DND-41 (cell line): ENCODE measurements at regions not wholly inside any gene's neighbourhood (a gene's known extent, or its start where the extent isn't known, plus 50 kb on each side); places are given as distances from the start of the nearest gene placed in this dataset.

ENCODE experiments used
- ATAC-seq: fragments of 200-7000 bp; cut with Tn5 transposase; 3 replicates; pipeline ENCODE4 v1.9.1; 2021; ENCODE audit warnings: low read depth; ENCODE audit not compliant: insufficient read depth
- DNase-seq: peaks from one replicate; pipeline ENCODE4 v3.0.0-alpha.2; 2020
- H2AFZ ChIP-seq: 2 replicates; pipeline ENCODE4 v1.6.0; 2012; ENCODE audit warnings: low read depth, low read length
- H3K27ac ChIP-seq: 2 replicates; pipeline ENCODE4 v1.5.1; 2012; ENCODE audit warnings: low read length, inconsistent platforms
- H3K27me3 ChIP-seq: fragments of 200-600 bp; sonication (generic); 2 replicates; pipeline ENCODE4 v1.6.0; 2012; ENCODE audit warnings: low read length, mild to moderate bottlenecking, inconsistent platforms; ENCODE audit not compliant: insufficient read depth, poor library complexity
- H3K36me3 ChIP-seq: 2 replicates; pipeline ENCODE4 v1.5.1; 2012; ENCODE audit warnings: low read length, inconsistent platforms; ENCODE audit not compliant: insufficient read depth
- H3K4me1 ChIP-seq: 2 replicates; pipeline ENCODE4 v1.5.1; 2012; ENCODE audit warnings: mild to moderate bottlenecking, low read length; ENCODE audit not compliant: insufficient read depth
- H3K4me2 ChIP-seq: 2 replicates; pipeline ENCODE4 v1.6.0; 2012; ENCODE audit warnings: mild to moderate bottlenecking, moderate library complexity, low read length, inconsistent platforms; ENCODE audit not compliant: insufficient read depth
- H3K4me3 ChIP-seq, 2 experiments: fragments of 200-600 bp in 1 of 2; shearing (Covaris generic) in 1 of 2; 2 replicates each; pipeline ENCODE4 v1.5.1; 2012 to 2016; ENCODE audit warnings: inconsistent platforms in 2 of 2, low read length in 2 of 2, mild to moderate bottlenecking in 2 of 2, low read depth in 1 of 2, moderate library complexity in 1 of 2
- H3K79me2 ChIP-seq: 2 replicates; pipeline ENCODE4 v1.6.0; 2012; ENCODE audit warnings: low read length, inconsistent platforms; ENCODE audit not compliant: insufficient read depth
- H3K9ac ChIP-seq: 2 replicates; pipeline ENCODE4 v1.6.0; 2012; ENCODE audit warnings: low read depth, mild to moderate bottlenecking, inconsistent platforms, low read length, moderate library complexity
- H3K9me3 ChIP-seq: 2 replicates; pipeline ENCODE4 v1.5.1; 2012; ENCODE audit warnings: low read length, moderate library complexity, mild to moderate bottlenecking, inconsistent platforms; ENCODE audit not compliant: insufficient read depth, severe bottlenecking
- H4K20me1 ChIP-seq: 2 replicates; pipeline ENCODE4 v1.6.0; 2012; ENCODE audit warnings: low read length; ENCODE audit not compliant: insufficient read depth
- EZH2 ChIP-seq: IDR thresholded peaks from 3 replicates; pipeline ENCODE4 v1.6.1; 2012; ENCODE audit warnings: borderline replicate concordance, low read depth, mild to moderate bottlenecking, moderate library complexity, low read length, inconsistent platforms; ENCODE audit not compliant: severe bottlenecking
- TF ChIP-seq, protein P1 (sequence below): IDR thresholded peaks from 2 replicates; pipeline ENCODE4 v1.5.1; 2012; ENCODE audit warnings: borderline replicate concordance, low read length, moderate library complexity, mild to moderate bottlenecking; ENCODE audit not compliant: poor library complexity, severe bottlenecking; ENCODE audit errors: extremely low read depth

DNA sequence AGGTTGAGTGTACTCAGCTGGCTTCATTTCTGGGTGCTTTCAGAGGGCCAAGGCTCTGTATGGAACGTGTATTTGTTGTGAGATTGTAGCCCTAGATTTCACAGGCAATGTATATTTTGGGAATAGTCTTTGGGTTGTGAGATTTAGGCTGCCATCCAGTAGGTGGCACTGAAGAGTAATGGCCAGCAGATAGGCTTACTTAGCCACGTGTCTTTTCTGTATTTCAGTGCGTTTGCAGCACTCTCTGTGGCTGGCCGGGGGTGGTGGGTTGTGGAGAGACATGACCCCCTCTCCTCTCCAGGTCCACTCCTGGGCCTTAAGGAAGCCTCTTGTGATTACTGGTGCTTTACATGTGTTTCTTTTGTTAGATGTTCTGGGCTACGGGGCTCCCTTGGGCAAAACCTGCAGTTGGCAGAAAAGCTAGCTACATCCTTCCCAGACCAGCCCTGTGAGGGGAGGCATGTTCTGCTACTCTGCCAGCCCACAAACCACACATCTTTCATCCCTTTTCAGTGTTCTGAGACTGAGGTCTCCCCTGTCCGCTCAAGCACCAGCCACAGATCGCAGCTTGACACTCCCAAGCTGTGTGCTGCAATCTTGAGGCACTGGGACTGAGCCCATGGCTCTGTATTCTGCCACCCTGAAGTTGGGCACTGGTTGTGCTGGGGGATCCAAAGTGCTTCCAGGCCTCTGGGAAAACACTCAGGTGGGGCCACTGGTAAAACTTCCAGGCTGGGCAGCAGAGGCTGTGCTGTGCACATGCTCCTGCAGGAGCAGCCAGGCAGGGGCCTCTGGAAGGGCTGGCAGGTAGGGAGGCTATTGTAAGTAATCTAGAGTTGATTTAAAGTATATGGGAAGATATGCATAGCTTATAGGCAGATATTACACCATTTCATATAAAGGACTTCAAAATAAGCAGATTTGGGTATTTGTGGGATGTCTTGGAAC, 1096.8 kb upstream of the PCDH20 start:
- Histone ChIP-seq H3K9ac (peak overlapping the region; percentile 37), H3K36me3 (no peaks in the 10 kb centered on the region), H3K27me3 (no peaks in the 10 kb centered on the region), H3K27ac (peak overlapping the region; percentile 69), H3K9me3 (no peaks in the 10 kb centered on the region), H3K4me2 (peak overlapping the region; percentile 64), H3K4me1 (peaks cover 48% of the 10 kb centered on the region), H4K20me1 (no peaks in the 10 kb centered on the region), H3K79me2 (no peaks in the 10 kb centered on the region), H2AFZ (peak overlapping the region; percentile 63), H3K4me3 (peak overlapping the region in 1 of 2 experiments; percentile 50; a peak in 2 of 4 replicates)
- TF ChIP-seq, protein P1, sequence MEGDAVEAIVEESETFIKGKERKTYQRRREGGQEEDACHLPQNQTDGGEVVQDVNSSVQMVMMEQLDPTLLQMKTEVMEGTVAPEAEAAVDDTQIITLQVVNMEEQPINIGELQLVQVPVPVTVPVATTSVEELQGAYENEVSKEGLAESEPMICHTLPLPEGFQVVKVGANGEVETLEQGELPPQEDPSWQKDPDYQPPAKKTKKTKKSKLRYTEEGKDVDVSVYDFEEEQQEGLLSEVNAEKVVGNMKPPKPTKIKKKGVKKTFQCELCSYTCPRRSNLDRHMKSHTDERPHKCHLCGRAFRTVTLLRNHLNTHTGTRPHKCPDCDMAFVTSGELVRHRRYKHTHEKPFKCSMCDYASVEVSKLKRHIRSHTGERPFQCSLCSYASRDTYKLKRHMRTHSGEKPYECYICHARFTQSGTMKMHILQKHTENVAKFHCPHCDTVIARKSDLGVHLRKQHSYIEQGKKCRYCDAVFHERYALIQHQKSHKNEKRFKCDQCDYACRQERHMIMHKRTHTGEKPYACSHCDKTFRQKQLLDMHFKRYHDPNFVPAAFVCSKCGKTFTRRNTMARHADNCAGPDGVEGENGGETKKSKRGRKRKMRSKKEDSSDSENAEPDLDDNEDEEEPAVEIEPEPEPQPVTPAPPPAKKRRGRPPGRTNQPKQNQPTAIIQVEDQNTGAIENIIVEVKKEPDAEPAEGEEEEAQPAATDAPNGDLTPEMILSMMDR = peak; percentile 89
- TF ChIP-seq EZH2 = no peak
- DNase-seq (peak; percentile 86), ATAC-seq (peak; percentile 98)

GRCh38 chr13:62510906-62511655, 1095.4 kb upstream of the PCDH20 start:
- Histone ChIP-seq H3K4me1 (peaks cover 52% of the 10 kb centered on the region), H2AFZ (peak overlapping the region; percentile 57; the same call in 1 of the 2 replicates), H3K9me3 (no peaks in the 10 kb centered on the region), H3K9ac (no peak overlapping the region), H4K20me1 (no peaks in the 10 kb centered on the region), H3K4me2 (peak overlapping the region; percentile 35; the same call in 1 of the 2 replicates), H3K79me2 (no peaks in the 10 kb centered on the region), H3K27ac (peak overlapping the region; percentile 38; the same call in 1 of the 2 replicates), H3K27me3 (no peaks in the 10 kb centered on the region), H3K36me3 (no peaks in the 10 kb centered on the region), H3K4me3 (no peak overlapping the region)
- no peak for DNase-seq
- no peak for ATAC-seq
- TF ChIP-seq EZH2 = no peak
- TF ChIP-seq, protein P1 = no peak

- Histone ChIP-seq H3K36me3 (no peaks in the 10 kb centered on the region), H3K27me3 (no peaks in the 10 kb centered on the region), H4K20me1 (no peaks in the 10 kb centered on the region), H3K4me3 (no peak overlapping the region), H3K9ac (no peak overlapping the region), H3K9me3 (no peaks in the 10 kb centered on the region), H3K4me2 (no peak overlapping the region), H3K79me2 (no peaks in the 10 kb centered on the region), H2AFZ (no peak overlapping the region), H3K4me1 (peaks cover 5% of the 10 kb centered on the region; the same call in 1 of the 2 replicates), H3K27ac (no peak overlapping the region)
- DNase-seq (no peak), ATAC-seq (no peak)
- TF ChIP-seq EZH2 = no peak
- TF ChIP-seq, protein P1 = no peak
Observed at GRCh38 chr13:62502588-62502987, 1086.9 kb upstream of the PCDH20 start.
